HG02884 (cell line): ENCODE measurements at regions not wholly inside any gene's neighbourhood (a gene's known extent, or its start where the extent isn't known, plus 50 kb on each side); places are given as distances from the start of the nearest gene placed in this dataset.

ENCODE experiments used
- ATAC-seq: cut with Tn5 transposase; IDR thresholded peaks from one replicate; pipeline ENCODE4 v1.9.1; 2021; ENCODE audit warnings: mild to moderate bottlenecking, moderate library complexity; ENCODE audit not compliant: unreplicated experiment

GRCh38 chr17:72439893-72440502, 319.2 kb downstream of the SOX9 start:
- no peak for ATAC-seq

GRCh38 chr17:72440961-72441360, 320.1 kb downstream of the SOX9 start:
- ATAC-seq: no peak

GRCh38 chr17:72441909-72442308, 321.1 kb downstream of the SOX9 start:
- no peak for ATAC-seq

- ATAC-seq: no peak
These were observed 323.8 kb downstream of the SOX9 start for GRCh38 chr17:72444517-72445054.

GRCh38 chr17:72445055-72445991, 324.5 kb downstream of the SOX9 start:
- no peak for ATAC-seq

GRCh38 chr17:72446118-72446517, 325.3 kb downstream of the SOX9 start:
- no peak for ATAC-seq

GRCh38 chr17:72446525-72447250, 325.9 kb downstream of the SOX9 start:
- no peak for ATAC-seq

- ATAC-seq: no peak
These were observed 326.4 kb downstream of the SOX9 start for GRCh38 chr17:72447251-72447640.

- no peak for ATAC-seq
These were observed 327.2 kb downstream of the SOX9 start for GRCh38 chr17:72448019-72448418.

- no peak for ATAC-seq
These were observed 331.7 kb downstream of the SOX9 start for GRCh38 chr17:72452286-72453173.

- no peak for ATAC-seq
These were observed 333.5 kb downstream of the SOX9 start for GRCh38 chr17:72454342-72454741.

GRCh38 chr17:72455562-72455961, 334.7 kb downstream of the SOX9 start:
- ATAC-seq: no peak

- ATAC-seq: no peak
These were observed 335.3 kb downstream of the SOX9 start for GRCh38 chr17:72456075-72456474.

GRCh38 chr17:72457712-72458111, 336.9 kb downstream of the SOX9 start:
- ATAC-seq: no peak

- no peak for ATAC-seq
These were observed 337.5 kb downstream of the SOX9 start for GRCh38 chr17:72458301-72458700.

- ATAC-seq: no peak
These were observed 339.9 kb downstream of the SOX9 start for GRCh38 chr17:72460711-72461110.

- ATAC-seq: no peak
These were observed 340.9 kb downstream of the SOX9 start for GRCh38 chr17:72461757-72462156.

GRCh38 chr17:72462407-72462806, 341.6 kb downstream of the SOX9 start:
- ATAC-seq: no peak

GRCh38 chr17:72462814-72463213, 342.0 kb downstream of the SOX9 start:
- no peak for ATAC-seq
